Stimulated activated naive B cell treated with anti-CD40 and anti-IgM and Interleukin-4, amounts not matched to agents 10 μg/mL and 1 μg/mL and 100 μg/mL, for 72 hours (primary cell): ENCODE measurements at regions not wholly inside any gene's neighbourhood (a gene's known extent, or its start where the extent isn't known, plus 50 kb on each side); places are given as distances from the start of the nearest gene placed in this dataset.
A peak's percentile ranks its signal among the peaks of the same experiment; 100 is the strongest.

Source experiments
- ATAC-seq, 2 donors: fragments of 150-1000 bp; cut with Tn5 transposase; replicated peaks; 2 replicates each; pipeline ENCODE4 v1.10.0; 2021; ENCODE audit warnings: moderate library complexity in 1 of 2
- DNase-seq: peaks from one replicate; pipeline ENCODE4 v3.0.0; 2021
- H3K27ac Mint-ChIP-seq: one replicate; pipeline ENCODE4 v1.8.0; 2022; ENCODE audit warnings: mild to moderate bottlenecking, mixed read lengths
- H3K27me3 Mint-ChIP-seq, 2 donors: one replicate each; pipeline ENCODE4 v1.8.0; 2022; ENCODE audit warnings: mixed read lengths in 2 of 2
- H3K36me3 Mint-ChIP-seq, 2 donors: one replicate each; pipeline ENCODE4 v1.8.0; 2022; ENCODE audit warnings: mixed read lengths in 2 of 2, mild to moderate bottlenecking in 1 of 2
- H3K4me1 Mint-ChIP-seq, 2 donors: one replicate each; pipeline ENCODE4 v1.8.0; 2022; ENCODE audit warnings: mixed read lengths in 2 of 2, mild to moderate bottlenecking in 1 of 2
- H3K4me3 Mint-ChIP-seq, 2 donors: one replicate each; pipeline ENCODE4 v1.8.0; 2022; ENCODE audit warnings: mild to moderate bottlenecking in 2 of 2, mixed read lengths in 2 of 2, moderate library complexity in 1 of 2
- H3K9me3 Mint-ChIP-seq, 2 donors: one replicate each; pipeline ENCODE4 v1.8.0; 2022; ENCODE audit warnings: mixed read lengths in 2 of 2, mild to moderate bottlenecking in 1 of 2

DNA sequence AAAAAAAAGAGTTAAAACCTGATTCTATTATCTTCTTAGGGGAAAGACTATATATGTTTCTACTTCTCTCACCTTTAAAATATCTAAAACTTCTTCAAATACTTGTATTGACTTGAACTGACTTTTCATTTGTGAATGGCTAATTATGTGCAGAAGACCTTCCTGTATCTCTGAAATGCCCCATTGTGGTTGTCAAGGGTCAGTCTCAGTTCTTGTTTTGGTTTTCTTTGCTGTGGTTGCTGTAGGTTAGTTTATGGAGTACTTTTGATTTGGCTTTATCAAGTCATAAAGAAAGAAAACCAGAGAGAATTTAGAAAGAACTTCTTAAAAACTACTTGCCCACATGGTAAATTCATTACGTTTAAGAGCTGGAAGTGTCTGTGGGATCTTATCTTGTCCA, 345.3 kb upstream of the POU1F1 start:
- no peaks in the 10 kb centered on the region for H3K36me3 Mint-ChIP-seq
- ATAC-seq, result peak; percentile 77 to 82
- no peaks in the 10 kb centered on the region for H3K4me1 Mint-ChIP-seq
- H3K9me3 Mint-ChIP-seq, result peaks cover 0 to 1% of the 10 kb centered on the region in 2 donors
- H3K27ac Mint-ChIP-seq, result no peak overlapping the region
- no peaks in the 10 kb centered on the region for H3K27me3 Mint-ChIP-seq
- H3K4me3 Mint-ChIP-seq, result no peak overlapping the region
- no peak for DNase-seq

- H3K4me3 Mint-ChIP-seq, result no peak overlapping the region
- DNase-seq, result no peak
- H3K9me3 Mint-ChIP-seq, result peaks cover 18 to 22% of the 10 kb centered on the region in 2 donors
- no peak for ATAC-seq
- no peaks in the 10 kb centered on the region for H3K4me1 Mint-ChIP-seq
- no peak overlapping the region for H3K27ac Mint-ChIP-seq
- no peaks in the 10 kb centered on the region for H3K27me3 Mint-ChIP-seq
- H3K36me3 Mint-ChIP-seq, result no peaks in the 10 kb centered on the region
Measured at GRCh38 chr3:87615506-87615905, 339.1 kb upstream of the POU1F1 start.

GRCh38 chr3:87614998-87615397, 338.6 kb upstream of the POU1F1 start:
- ATAC-seq (no peak), DNase-seq (no peak)
- H3K27ac Mint-ChIP-seq, result no peak overlapping the region
- no peaks in the 10 kb centered on the region for H3K36me3 Mint-ChIP-seq
- no peaks in the 10 kb centered on the region for H3K4me1 Mint-ChIP-seq
- H3K27me3 Mint-ChIP-seq, result no peaks in the 10 kb centered on the region
- H3K9me3 Mint-ChIP-seq, result peaks cover 18 to 22% of the 10 kb centered on the region in 2 donors
- H3K4me3 Mint-ChIP-seq, result no peak overlapping the region

GRCh38 chr3:87607234-87607633, 330.9 kb upstream of the POU1F1 start:
- no peak for DNase-seq
- Mint-ChIP-seq H3K9me3 (peaks cover 4 to 8% of the 10 kb centered on the region in 2 donors), H3K27me3 (no peaks in the 10 kb centered on the region), H3K4me1 (no peaks in the 10 kb centered on the region), H3K4me3 (no peak overlapping the region), H3K36me3 (no peaks in the 10 kb centered on the region), H3K27ac (no peak overlapping the region)
- no peak for ATAC-seq

GRCh38 chr3:87595798-87596197, 319.4 kb upstream of the POU1F1 start:
- no peaks in the 10 kb centered on the region for H3K36me3 Mint-ChIP-seq

DNA sequence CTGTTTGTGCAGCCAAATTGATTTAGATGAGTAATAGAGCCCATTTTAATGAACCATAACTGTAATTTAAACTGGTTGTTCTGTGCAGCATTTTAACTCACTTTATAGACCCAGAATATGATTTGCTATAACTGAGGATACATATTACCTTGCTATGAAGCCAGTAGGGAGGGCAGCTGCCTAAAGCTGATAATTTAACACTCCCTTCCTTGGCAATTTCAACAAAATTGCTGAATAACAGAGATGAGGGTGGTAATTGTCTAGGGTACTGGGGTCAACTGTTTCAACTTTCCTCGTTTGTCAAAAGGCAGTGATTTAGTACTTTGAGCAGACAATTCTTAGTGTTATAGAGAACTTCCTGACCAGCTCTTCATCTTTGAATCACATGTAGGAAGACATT, 304.9 kb upstream of the POU1F1 start:
- Mint-ChIP-seq H3K4me3 (no peak overlapping the region), H3K9me3 (no peaks in the 10 kb centered on the region), H3K27me3 (peaks cover 0 to 5% of the 10 kb centered on the region in 2 donors), H3K4me1 (no peaks in the 10 kb centered on the region), H3K27ac (no peak overlapping the region), H3K36me3 (no peaks in the 10 kb centered on the region)
- ATAC-seq (no peak), DNase-seq (no peak)

More at GRCh38 chr3:87595798-87596197, 319.4 kb upstream of the POU1F1 start:
- Mint-ChIP-seq H3K4me3 (no peak overlapping the region), H3K4me1 (no peaks in the 10 kb centered on the region), H3K27me3 (no peaks in the 10 kb centered on the region), H3K9me3 (peaks cover 9 to 17% of the 10 kb centered on the region in 2 donors), H3K27ac (no peak overlapping the region)
- no peak for DNase-seq
- no peak for ATAC-seq

DNA sequence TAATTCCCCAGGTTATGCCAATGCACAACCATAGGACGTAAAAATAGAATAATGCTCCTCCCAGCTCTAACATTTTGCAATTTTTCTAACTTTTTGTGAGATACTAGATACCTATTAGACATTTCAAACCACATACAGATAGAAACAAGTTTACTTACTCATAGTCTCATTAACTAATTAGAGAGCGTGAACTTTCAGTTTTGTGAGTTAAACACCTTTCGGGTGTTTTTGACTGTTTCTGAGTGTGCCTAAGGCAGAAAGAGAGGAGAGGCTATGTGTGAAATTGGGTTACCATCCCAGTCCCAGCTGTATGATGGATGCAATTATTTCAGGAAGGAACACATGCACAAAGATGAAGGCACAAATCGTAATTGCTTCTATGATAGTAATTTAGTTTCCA, 300.4 kb upstream of the POU1F1 start:
- no peak for ATAC-seq
- H3K36me3 Mint-ChIP-seq, result no peaks in the 10 kb centered on the region
- no peak for DNase-seq
- no peaks in the 10 kb centered on the region for H3K27me3 Mint-ChIP-seq
- H3K9me3 Mint-ChIP-seq, result no peaks in the 10 kb centered on the region
- no peak overlapping the region for H3K27ac Mint-ChIP-seq
- no peaks in the 10 kb centered on the region for H3K4me1 Mint-ChIP-seq
- H3K4me3 Mint-ChIP-seq, result no peak overlapping the region

- Mint-ChIP-seq H3K36me3 (no peaks in the 10 kb centered on the region), H3K4me1 (no peaks in the 10 kb centered on the region), H3K27me3 (no peaks in the 10 kb centered on the region), H3K4me3 (no peak overlapping the region), H3K9me3 (no peaks in the 10 kb centered on the region), H3K27ac (no peak overlapping the region)
- ATAC-seq (no peak), DNase-seq (no peak)
Measured at GRCh38 chr3:87575550-87575949, 299.2 kb upstream of the POU1F1 start.

GRCh38 chr3:87568331-87568730, 291.9 kb upstream of the POU1F1 start:
- DNase-seq, result no peak
- Mint-ChIP-seq H3K27me3 (no peaks in the 10 kb centered on the region), H3K36me3 (no peaks in the 10 kb centered on the region), H3K9me3 (no peaks in the 10 kb centered on the region), H3K4me3 (no peak overlapping the region), H3K4me1 (no peaks in the 10 kb centered on the region), H3K27ac (no peak overlapping the region)
- ATAC-seq, result no peak

DNA sequence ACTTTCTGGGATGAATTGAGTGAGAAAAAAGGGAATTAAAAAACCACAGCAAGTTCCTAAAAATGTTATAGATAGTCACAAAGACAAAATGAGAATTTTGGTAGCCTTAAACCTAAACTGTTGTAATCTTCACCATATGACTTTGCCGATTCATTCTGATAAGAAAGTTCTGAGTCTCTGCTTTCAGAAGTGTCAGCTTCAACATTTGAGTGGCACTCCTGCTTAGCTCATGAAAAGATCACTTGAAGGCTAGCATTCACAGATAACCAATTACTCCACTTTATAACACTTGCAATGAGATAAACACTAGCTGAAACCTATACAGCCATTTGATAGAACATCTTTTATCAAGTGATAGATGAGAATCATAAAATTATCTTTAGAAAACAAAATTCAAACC, 288.1 kb upstream of the POU1F1 start:
- Mint-ChIP-seq H3K36me3 (no peaks in the 10 kb centered on the region), H3K27me3 (no peaks in the 10 kb centered on the region)
- ATAC-seq, result no peak

GRCh38 chr3:87563712-87564111, 287.3 kb upstream of the POU1F1 start:
- DNase-seq, result no peak
- no peak for ATAC-seq
- H3K9me3 Mint-ChIP-seq, result no peaks in the 10 kb centered on the region
- H3K4me3 Mint-ChIP-seq, result no peak overlapping the region
- no peaks in the 10 kb centered on the region for H3K4me1 Mint-ChIP-seq
- no peak overlapping the region for H3K27ac Mint-ChIP-seq
- no peaks in the 10 kb centered on the region for H3K36me3 Mint-ChIP-seq
- H3K27me3 Mint-ChIP-seq, result no peaks in the 10 kb centered on the region

More for the DNA sequence above, 288.1 kb upstream of the POU1F1 start:
- no peaks in the 10 kb centered on the region for H3K4me1 Mint-ChIP-seq
- DNase-seq, result no peak
- H3K4me3 Mint-ChIP-seq, result no peak overlapping the region
- no peaks in the 10 kb centered on the region for H3K9me3 Mint-ChIP-seq
- H3K27ac Mint-ChIP-seq, result no peak overlapping the region

- H3K4me1 Mint-ChIP-seq, result no peaks in the 10 kb centered on the region
- H3K4me3 Mint-ChIP-seq, result no peak overlapping the region
- no peak overlapping the region for H3K27ac Mint-ChIP-seq
- DNase-seq, result no peak
- H3K36me3 Mint-ChIP-seq, result no peaks in the 10 kb centered on the region
- no peaks in the 10 kb centered on the region for H3K27me3 Mint-ChIP-seq
- no peaks in the 10 kb centered on the region for H3K9me3 Mint-ChIP-seq
- ATAC-seq, result no peak
Measured at GRCh38 chr3:87558492-87558891, 282.1 kb upstream of the POU1F1 start.

- Mint-ChIP-seq H3K27ac (no peak overlapping the region), H3K27me3 (no peaks in the 10 kb centered on the region), H3K4me1 (no peaks in the 10 kb centered on the region), H3K36me3 (no peaks in the 10 kb centered on the region), H3K4me3 (no peak overlapping the region), H3K9me3 (no peaks in the 10 kb centered on the region)
- DNase-seq, result no peak
- no peak for ATAC-seq
Measured at GRCh38 chr3:87555290-87555689, 278.9 kb upstream of the POU1F1 start.

DNA sequence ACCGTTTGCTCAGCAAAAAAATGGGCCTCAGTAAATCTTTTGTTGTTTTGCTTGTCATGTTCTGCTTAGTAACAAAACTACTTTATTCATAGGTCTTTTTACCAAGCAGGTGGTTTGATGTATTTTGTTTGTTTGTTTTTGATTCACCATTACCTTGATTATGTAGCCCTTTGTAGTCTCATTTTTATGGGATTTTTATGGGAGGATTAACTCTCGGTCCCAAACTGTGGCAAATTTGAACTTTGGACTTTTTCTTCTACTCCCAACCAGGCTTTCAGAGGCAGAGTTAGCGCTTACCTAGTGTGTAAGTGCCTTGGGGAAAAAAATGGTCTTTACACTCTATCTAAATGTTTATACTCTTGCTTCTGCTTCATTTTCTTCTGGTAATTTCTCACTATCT, 276.7 kb upstream of the POU1F1 start:
- Mint-ChIP-seq H3K36me3 (no peaks in the 10 kb centered on the region), H3K9me3 (no peaks in the 10 kb centered on the region), H3K4me3 (no peak overlapping the region), H3K27me3 (peaks cover 0 to 3% of the 10 kb centered on the region in 2 donors), H3K4me1 (no peaks in the 10 kb centered on the region), H3K27ac (no peak overlapping the region)
- DNase-seq (no peak), ATAC-seq (no peak)

GRCh38 chr3:87550892-87551291, 274.5 kb upstream of the POU1F1 start:
- Mint-ChIP-seq H3K27me3 (peaks cover 4 to 5% of the 10 kb centered on the region in 2 donors), H3K4me3 (no peak overlapping the region), H3K36me3 (no peaks in the 10 kb centered on the region), H3K9me3 (no peaks in the 10 kb centered on the region), H3K27ac (no peak overlapping the region), H3K4me1 (no peaks in the 10 kb centered on the region)
- DNase-seq, result no peak
- no peak for ATAC-seq

GRCh38 chr3:87549208-87549607, 272.8 kb upstream of the POU1F1 start:
- Mint-ChIP-seq H3K4me3 (no peak overlapping the region), H3K9me3 (no peaks in the 10 kb centered on the region), H3K36me3 (no peaks in the 10 kb centered on the region), H3K4me1 (no peaks in the 10 kb centered on the region), H3K27me3 (peaks cover 4 to 6% of the 10 kb centered on the region in 2 donors), H3K27ac (no peak overlapping the region)
- DNase-seq, result no peak
- ATAC-seq, result no peak
